HG03521 (cell line): ENCODE measurements at regions not wholly inside any gene's neighbourhood (a gene's known extent, or its start where the extent isn't known, plus 50 kb on each side); places are given as distances from the start of the nearest gene placed in this dataset.
"Not testable (repeated sequence)": the region's sequence is repeated elsewhere in the genome, so short reads cannot be mapped to it uniquely, and the experiment has no call there.

Experiments used
- ATAC-seq: cut with Tn5 transposase; IDR thresholded peaks from one replicate; pipeline ENCODE4 v1.9.1; 2021; ENCODE audit warnings: mild to moderate bottlenecking, moderate library complexity; ENCODE audit not compliant: unreplicated experiment

DNA sequence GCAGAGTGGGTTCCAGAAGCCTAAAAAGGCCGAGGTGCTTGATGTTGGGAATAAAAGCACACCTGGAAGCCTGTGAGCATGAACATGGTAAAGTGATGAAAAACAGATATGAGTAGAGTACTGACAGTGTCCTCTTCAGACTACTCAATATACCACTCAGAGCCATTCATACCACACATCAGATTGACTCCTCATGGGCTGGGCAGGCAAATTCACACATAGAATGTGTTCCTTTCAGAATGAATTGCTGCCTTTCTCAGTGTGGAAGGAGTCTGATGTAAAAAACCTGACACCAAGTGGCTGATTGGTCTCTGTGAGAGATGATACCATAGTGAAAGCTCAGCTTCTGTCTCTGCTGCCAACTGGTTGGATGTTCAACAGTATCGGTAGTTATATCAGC, 442.7 kb downstream of the RAPGEF2 start:
- ATAC-seq, result no peak

DNA sequence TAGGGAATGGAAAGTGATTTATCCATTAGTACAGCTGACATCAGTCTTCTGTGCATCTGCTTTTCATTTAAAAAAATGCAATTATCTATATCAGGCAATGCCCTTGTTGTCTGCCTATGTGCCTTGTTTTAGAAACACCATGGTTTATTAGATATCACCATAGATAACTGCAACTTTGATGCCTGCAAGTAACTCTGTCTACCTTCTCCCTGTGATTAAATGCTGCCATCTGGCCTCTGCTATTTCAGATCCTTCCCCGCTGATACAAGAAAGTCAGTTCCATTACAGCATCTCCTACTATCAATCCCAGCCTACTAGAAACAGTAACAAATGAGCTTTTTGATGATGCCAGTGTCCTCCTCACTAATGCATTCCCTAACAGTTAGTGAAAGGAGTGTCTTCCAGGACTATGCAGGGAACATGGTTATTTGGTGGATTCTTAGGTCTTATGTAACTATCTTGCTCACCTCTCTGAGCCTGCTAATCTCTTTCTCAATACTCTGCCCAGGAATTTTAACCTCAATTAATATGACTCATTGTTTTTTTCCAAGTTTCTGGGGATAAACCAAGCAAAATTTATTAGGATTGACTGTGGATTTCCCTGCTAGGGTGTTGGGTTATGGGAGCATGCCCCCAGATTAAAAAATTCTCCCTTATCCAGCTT, 444.9 kb downstream of the RAPGEF2 start:
- ATAC-seq, result no peak

DNA sequence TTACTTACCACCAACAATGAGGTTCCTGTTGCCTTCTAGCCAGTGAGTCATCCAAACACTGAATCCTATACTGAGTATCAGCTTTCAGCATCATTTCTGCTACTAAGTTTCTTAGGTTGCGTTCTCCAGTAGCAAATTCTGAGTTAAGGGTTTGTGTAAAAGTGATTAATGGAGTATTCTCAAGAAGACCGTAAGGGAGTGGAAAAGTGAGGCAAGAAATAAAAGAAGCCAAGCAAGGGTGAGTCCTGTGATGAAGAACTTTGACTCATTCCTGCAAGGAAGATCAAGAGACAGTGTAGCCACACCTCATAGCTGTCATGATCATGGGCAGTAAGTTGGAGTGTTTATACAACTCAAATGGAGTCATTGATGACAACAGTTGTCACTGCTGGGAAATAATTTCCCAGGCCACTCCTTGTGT, 446.2 kb downstream of the RAPGEF2 start:
- no peak for ATAC-seq

DNA sequence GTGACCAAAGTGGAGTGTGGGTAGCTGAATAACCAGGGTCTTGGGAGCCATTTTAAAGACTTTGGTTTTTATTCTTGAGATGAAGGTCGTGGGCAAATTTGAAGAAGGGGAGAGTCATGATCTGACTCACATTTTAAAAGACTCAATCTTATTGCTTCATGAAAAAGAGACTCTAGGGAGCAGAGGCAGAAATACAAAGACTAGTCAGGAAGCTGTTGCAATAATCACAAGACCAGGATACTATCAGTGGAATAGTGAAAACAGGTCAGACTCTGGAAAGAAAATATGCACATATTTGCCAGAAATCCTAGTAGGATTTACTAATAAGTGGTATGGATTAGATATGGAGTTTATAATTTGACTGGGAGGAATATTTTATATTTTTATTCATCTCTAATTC, 448.4 kb downstream of the RAPGEF2 start:
- no peak for ATAC-seq

DNA sequence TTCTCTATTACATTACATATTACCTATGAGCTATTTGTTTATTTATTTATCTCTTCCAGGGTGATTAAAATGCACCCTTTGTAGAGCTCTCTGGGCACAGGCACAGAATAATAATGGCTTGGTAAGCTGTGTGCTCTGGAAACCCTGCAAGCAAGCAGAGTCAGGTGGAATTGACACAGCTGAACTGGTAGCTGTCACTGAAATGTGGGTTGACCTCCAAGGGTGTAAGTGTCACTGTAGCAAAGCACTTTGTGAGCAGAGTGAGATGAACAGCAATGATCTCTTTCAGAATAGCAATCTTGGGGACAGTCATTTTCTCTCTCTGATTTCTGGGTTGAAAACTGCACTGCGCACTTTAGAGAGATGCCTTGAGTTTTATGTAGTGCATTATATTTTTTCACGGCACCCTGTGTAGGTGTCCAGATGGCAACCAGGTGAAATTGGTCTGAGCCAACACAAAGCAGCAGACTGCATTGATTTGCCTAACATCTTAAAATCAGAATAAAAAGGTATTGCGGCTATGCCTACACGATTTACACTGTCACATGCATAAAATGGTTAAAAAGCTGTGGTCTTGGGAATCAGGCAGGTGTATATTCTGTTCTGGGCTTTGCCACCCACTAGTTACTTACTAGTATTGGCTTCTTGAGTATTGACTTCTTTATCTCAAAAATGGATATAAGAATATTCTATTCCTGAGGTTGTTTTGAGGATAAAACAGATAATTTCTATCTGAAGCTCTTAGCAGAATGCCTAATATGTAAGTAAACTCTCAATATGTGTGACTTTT, 450.3 kb downstream of the RAPGEF2 start:
- no peak for ATAC-seq

DNA sequence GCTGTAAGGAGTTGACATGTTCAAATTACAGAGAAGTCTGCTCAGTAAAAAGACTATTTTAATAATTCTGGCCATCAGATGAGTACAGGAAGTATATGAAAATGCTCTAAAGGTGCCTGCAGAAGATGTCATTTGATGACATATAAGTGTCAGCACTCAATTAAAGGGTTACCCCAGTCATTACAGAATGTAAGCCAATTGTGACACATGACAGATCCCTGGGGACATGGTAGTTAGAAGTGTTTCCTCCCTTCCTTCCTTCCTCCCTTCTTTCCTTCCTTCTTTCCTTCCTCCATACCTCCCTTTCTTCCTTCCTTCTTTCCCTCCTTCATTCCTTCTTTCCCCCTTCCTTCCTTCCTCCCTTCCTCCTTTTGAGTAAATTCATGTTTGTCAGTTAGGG, 453.0 kb downstream of the RAPGEF2 start:
- ATAC-seq, result no peak

DNA sequence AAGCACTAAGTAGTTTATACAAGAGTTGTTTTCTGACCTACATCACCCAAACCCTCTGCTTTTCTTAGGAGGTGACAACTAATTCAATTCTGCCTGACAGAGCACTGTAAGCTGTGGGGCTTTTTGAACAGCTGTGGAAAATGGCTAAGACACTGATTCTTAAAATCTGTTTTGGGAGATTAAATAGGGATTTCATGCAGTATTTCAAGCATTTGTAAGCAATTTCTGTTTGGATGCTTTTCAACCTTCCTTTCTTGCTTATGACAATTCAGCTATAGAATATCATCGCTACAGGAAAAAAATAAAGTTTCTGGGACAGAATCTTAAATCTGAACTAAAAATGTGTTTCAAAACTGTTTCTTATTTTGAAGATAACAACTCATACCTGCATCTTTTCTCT, 459.5 kb downstream of the RAPGEF2 start:
- no peak for ATAC-seq

DNA sequence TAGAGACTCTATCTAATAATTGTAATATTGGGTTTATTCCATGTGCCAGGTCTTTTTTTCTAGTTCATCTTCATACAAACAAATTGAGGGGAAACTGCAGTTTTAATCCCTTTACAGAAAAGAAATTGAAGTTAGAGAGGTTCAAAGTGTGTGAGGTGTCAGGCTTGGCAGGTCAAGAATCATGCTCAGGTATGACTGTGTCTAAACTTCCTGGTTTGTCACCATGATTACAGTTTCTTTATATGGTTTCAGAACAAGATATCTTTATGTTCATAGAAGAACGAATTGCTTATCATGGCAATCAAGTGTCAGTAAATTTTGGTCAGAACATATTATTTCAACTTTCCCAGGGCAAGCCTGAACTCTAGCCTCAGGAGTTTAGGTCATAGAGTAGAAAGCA, 460.4 kb downstream of the RAPGEF2 start:
- ATAC-seq, result no peak

DNA sequence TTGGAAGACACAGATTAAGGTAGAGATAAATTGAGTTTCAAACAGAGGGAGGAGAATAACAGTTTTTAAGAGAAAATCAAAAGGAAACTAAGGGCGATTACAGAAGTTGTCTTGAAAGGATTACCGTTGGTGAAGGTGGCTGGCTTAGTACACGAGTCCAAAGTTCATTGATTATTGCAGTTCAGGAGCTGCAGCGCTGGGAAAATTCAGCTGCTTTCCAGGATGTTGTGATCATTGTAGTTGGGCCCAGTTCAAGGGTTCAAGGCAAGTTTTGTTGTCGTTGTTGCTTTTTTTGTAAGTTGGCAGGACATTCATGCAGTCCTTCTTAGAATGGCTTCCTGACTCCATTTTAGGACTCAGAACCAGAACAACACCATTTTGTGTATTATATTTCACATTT, 461.7 kb downstream of the RAPGEF2 start:
- no peak for ATAC-seq

DNA sequence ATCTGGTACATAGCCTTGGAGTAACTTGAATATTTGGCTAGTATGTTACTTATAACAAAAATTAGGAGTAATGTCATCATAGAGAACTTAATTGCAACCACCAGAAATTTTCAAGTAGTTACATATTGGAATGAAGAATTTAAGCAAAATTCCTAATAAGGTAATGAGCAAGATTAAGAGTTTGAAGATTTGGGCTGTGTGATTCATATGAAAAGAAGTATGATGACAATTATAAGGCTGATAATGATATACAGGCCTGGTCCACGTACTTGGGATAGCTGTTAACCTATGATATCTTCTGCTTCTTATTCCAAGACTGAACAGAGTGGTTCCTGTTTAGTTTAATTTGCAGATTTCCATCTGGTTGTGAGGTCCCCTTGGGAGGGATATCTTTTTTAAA, 463.9 kb downstream of the RAPGEF2 start:
- no peak for ATAC-seq

DNA sequence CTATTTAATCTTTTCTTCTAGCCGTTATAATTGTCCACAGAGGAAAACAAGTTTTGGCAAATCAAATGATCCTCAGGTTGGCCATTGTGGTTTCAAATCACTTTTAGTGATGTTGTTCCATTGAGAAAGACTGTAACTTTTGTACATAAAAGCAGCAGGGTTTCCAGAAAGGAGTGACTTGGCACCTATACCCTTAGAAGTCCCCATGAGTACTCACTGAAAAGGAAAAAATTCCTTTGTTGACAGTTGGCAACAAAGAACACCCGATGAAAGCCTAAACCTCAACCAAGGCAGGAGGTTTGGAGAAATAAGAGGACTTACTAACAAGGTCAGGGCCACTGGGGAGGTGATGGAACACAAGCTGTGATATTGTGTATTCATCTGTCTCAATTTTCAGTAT, 474.4 kb downstream of the RAPGEF2 start:
- no peak for ATAC-seq

DNA sequence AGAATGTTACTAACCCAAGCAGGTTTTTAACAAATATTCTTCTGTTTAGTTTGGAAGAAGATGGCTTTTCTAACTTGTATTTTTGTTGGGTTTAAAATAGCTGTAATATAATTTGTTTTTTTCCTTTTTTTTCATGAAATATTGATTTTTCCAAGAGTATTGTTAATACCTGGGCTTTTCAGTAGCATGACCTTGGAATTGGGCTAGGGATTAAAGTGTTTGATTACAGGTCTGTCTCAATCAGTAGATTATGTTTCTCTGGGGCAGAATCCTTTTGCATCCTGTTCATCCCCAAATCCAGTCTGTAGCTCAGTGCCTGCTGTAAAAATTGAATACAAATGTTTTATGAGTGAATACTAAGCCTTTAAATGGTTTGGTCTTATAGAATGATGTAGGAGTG, 479.8 kb downstream of the RAPGEF2 start:
- ATAC-seq, result no peak

DNA sequence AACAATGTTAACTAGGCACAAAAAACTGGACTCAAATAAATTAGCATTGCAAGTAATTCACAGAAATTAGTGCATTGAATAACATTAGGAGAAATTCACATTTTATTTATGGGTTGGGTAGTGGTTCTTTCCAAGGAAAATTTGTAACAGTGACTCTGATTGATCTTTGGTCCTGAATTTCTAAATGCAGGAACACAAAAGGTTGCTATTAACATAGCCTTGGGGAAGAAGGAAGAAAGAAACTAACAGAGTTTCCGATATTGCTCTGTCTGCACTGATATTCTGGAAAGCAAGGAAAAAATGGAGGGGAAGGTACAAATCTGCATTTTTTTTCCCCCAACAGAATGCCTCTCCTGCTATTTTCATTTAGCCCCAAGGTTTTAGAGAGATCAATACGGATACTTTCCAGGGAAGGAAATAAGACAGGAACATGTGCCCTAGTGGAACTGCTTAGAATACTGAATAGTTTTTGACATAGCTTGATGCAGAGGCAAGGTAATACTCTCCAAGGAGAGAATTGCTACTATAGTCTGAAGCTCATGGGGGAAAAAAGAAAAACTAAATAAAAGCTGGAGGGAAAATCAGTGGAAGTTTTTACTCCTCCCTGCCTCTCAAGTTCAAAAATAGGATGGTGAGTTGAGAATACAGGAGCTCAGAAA, 490.1 kb downstream of the RAPGEF2 start:
- ATAC-seq, result no peak

DNA sequence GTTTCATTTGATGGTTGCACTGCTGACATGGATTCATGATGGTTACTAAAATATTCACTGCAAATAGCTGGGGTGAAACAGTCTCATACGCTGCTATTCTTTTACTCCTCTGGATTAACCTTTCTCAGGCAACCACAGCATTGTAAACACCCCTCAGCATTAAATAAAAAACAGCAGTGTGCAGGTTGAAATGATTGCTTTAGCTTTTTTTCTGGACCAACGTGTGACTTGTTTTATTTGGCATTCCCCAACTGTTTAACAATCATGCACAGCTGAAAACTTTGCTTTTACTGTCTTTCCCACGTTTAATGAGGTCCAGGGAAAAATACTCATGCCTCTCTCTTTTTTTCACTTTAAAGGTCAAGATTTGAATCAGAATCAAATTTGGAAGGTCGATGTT, 490.8 kb downstream of the RAPGEF2 start:
- ATAC-seq, result no peak

DNA sequence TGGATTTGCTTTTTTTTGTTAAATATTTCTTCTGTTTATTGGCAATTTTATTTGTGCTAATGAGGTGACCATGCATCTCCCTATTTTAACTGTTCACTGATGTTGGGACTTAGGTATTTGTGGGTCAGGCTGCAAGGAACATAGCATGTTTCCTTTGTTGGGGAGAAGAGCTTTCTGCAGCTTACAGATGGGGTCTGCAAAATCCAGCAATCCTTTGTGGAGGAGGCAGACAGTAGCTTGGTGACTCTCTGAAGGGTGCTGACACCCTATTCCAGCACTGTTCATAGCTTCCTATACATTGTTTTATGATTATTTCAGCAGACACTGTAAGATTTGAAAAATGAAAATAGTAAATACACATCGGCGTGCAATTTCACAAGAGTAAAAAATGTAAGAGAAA, 491.7 kb downstream of the RAPGEF2 start:
- no peak for ATAC-seq

DNA sequence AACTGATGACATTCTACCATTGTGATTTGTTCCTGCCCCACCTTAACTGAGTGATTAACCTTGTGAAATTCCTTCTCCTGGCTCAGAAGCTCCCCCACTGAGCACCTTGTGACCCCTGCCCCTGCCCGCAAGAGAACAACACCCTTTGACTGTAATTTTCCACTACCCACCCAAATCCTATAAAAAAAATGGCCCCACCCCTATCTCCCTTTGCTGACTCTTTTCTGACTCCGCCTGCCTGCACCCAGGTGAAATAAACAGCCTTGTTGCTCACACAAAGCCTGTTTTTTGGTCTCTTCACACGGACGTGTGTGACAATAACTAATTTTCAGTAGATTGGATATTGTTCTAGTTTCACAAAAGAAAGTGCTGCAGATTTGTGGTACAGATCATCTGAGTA, 492.2 kb downstream of the RAPGEF2 start:
- not testable (repeated sequence) for ATAC-seq

DNA sequence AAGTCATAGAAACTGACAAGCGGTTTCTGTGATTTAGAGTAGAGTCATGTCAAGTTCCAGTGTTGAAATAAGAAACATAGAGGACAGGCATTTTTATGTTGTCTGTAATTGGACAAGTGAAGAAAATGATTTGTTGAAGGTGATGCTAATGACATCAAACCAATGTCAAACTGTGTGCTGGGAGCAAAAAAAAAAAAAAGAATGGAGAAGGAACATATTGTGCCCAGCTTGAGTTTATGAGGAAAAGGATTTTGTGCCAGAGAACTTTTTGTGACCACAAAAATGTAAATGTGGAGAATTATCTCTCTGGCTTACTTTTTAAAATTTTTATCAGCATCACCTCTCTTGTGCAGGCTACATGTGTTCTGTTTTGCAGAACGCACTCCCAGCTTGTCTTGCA, 495.7 kb downstream of the RAPGEF2 start:
- no peak for ATAC-seq

DNA sequence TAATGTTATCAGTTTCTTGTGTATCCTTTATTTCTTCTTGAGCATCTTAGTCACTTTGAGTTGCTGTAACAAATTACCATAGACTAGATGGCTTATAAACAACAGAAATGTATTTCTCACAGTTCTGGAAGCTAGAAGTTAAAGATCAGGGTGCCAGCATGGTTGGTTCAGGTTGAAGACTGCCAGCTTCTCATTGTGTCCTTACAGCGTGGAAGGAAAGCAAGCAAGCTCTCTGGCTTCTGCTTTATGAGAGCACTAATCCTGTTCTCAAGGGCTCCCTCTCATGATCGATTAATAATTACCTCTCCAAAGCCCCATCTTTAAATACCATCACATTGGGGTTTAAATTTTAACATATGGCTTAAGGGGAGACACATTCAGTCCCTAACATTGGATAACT, 497.2 kb downstream of the RAPGEF2 start:
- no peak for ATAC-seq

DNA sequence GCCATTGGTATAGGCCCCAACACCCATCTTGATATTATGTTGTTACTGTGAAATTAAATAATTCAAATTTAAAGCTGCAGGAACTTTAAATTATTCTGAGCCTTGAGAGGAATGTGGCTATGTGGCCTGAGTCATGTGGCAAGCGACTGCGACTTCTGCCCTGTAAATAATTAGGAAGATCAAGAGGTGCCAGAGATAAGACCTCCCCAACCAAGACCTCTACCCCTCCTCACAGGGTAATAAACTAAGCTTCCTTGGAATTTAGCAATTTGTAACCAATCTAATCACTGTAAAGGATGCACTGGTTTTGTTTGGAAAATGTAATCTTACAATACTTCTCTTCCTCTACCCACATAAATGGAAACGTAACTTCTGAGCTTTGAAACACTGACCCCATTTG, 501.9 kb downstream of the RAPGEF2 start:
- ATAC-seq, result no peak

DNA sequence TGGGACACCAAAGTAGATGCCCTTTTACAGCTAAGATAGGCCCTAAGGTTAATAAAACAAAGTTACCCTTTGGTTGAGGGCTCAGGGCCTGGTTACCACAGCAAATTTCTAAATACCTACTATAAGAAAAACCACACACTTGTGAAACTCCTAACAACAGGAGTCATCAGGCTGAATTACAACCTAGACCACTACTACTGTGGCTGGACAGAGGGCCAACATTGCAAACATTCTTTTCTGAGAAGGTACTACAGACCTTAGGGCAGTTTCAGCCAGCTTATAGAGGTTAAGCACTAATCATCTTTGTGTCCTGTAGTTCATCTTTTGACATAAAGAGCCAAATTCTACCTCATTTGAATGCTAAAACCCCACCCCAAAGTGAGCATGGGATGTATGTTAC, 504.0 kb downstream of the RAPGEF2 start:
- no peak for ATAC-seq

DNA sequence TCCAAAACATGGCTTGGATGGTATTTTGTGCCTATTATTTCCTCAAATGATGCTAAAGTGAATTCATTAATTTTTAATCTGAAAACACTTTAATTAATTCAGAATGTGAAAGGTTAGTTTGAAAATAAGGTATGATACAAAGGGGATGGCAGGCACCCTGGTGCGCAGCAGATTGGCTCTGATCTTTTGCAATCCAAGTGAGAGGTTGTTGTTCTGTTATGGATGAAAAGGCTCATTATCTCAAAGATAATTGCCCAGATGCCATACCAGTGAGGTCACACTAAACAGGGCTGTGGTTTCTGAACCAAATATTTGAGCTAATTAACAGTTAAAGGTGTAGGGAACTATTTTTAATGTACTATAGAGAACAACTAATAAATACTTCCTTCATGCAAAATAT, 504.9 kb downstream of the RAPGEF2 start:
- no peak for ATAC-seq

DNA sequence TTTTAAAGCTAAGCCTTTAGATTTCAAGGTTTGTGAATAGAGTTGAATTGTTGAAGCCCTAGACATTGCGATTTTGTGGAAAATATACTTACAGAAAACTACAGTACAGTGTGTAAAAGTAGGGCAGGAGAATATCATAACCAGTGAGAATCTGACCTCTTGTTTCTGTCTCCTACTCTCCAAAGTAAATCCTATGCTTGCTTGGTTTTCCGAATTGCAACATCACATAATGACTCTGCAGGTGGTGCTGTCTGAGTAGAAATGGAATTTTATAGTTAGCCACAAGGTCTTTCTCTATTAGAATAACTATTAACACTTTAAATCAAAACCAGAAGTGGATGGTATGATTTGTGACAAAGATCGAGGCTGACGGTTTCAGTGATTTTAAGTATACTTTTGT, 505.6 kb downstream of the RAPGEF2 start:
- no peak for ATAC-seq
